VCaP (cell line): ENCODE measurements at regions not wholly inside any gene's neighbourhood (a gene's known extent, or its start where the extent isn't known, plus 50 kb on each side); places are given as distances from the start of the nearest gene placed in this dataset.

Source experiments
- H3K27ac ChIP-seq: fragments of 450-650 bp; 2 replicates; pipeline ENCODE4 v1.5.1; 2017
- CTCF ChIP-seq: fragments of 450-650 bp; conservative IDR thresholded peaks from 2 replicates; pipeline ENCODE4 v1.5.1; 2017; ENCODE audit warnings: mild to moderate bottlenecking, moderate library complexity

GRCh38 chr14:83799233-83799632 is 1730.7 kb upstream of the FLRT2 start:
- no peak overlapping the region for H3K27ac ChIP-seq
- no peak for TF ChIP-seq CTCF

GRCh38 chr14:83814896-83815295 is 1715.0 kb upstream of the FLRT2 start:
- no peak for TF ChIP-seq CTCF
- no peak overlapping the region for H3K27ac ChIP-seq

- TF ChIP-seq CTCF, result no peak
- H3K27ac ChIP-seq, result no peak overlapping the region
Observed at GRCh38 chr14:83816761-83817160, 1713.2 kb upstream of the FLRT2 start.

- TF ChIP-seq CTCF, result no peak
- H3K27ac ChIP-seq, result no peak overlapping the region
Observed at GRCh38 chr14:83825843-83826242, 1704.1 kb upstream of the FLRT2 start.

- H3K27ac ChIP-seq, result no peak overlapping the region
- TF ChIP-seq CTCF, result no peak
Observed at GRCh38 chr14:83826838-83827237, 1703.1 kb upstream of the FLRT2 start.

- TF ChIP-seq CTCF, result no peak
- H3K27ac ChIP-seq, result no peak overlapping the region
Observed at GRCh38 chr14:83827383-83827782, 1702.6 kb upstream of the FLRT2 start.

GRCh38 chr14:83828406-83828805 is 1701.5 kb upstream of the FLRT2 start:
- no peak for TF ChIP-seq CTCF
- H3K27ac ChIP-seq, result no peak overlapping the region

GRCh38 chr14:83830316-83830715 is 1699.6 kb upstream of the FLRT2 start:
- TF ChIP-seq CTCF, result no peak

More at GRCh38 chr14:83830316-83830715, 1699.6 kb upstream of the FLRT2 start:
- H3K27ac ChIP-seq, result no peak overlapping the region
